OCI-LY3 (cell line): ENCODE measurements at regions not wholly inside any gene's neighbourhood (a gene's known extent, or its start where the extent isn't known, plus 50 kb on each side); places are given as distances from the start of the nearest gene placed in this dataset.
A peak's percentile ranks its signal among the peaks of the same experiment; 100 is the strongest.
"Not testable (repeated sequence)": the region's sequence is repeated elsewhere in the genome, so short reads cannot be mapped to it uniquely, and the experiment has no call there.

Source experiments
- H2AFZ ChIP-seq: fragments of 200-600, 300-600 bp; shearing (Covaris generic); 2 replicates; pipeline ENCODE4 v1.6.0; 2014; ENCODE audit warnings: antibody characterized with exemption, low read depth, low read length
- H3K27ac ChIP-seq: fragments of 200-600, 300-600 bp; sonication (generic); 2 replicates; pipeline ENCODE4 v1.5.1; 2014; ENCODE audit warnings: mild to moderate bottlenecking, low read length, moderate library complexity, mixed read lengths
- H3K27me3 ChIP-seq: fragments of 200-600, 300-600 bp; sonication (generic); 2 replicates; pipeline ENCODE4 v1.6.1; 2014; ENCODE audit warnings: low read depth, low read length, mixed read lengths
- H3K36me3 ChIP-seq: fragments of 200-600, 300-600 bp; sonication (generic); replicated peaks from 2 replicates; pipeline ENCODE3; 2014; ENCODE audit warnings: low read depth, low read length, mixed read lengths
- H3K4me1 ChIP-seq: fragments of 300-600, 200-600 bp; sonication (generic); 2 replicates; pipeline ENCODE4 v1.6.1; 2014; ENCODE audit warnings: low read length, mixed read lengths
- H3K4me2 ChIP-seq: fragments of 200-600, 300-600 bp; sonication (generic); 2 replicates; pipeline ENCODE4 v1.6.1; 2014; ENCODE audit warnings: low read length, mixed read lengths
- H3K4me3 ChIP-seq: fragments of 300-600, 200-600 bp; sonication (generic); 2 replicates; pipeline ENCODE4 v1.5.1; 2014; ENCODE audit warnings: antibody characterized with exemption, mild to moderate bottlenecking, low read length, moderate library complexity
- H3K79me2 ChIP-seq: fragments of 300-600, 200-600 bp; shearing (Covaris generic); 2 replicates; pipeline ENCODE4 v1.6.1; 2014; ENCODE audit warnings: mild to moderate bottlenecking, low read length, mixed read lengths
- H3K9ac ChIP-seq: fragments of 300-600, 200-600 bp; shearing (Covaris generic); 2 replicates; pipeline ENCODE4 v1.6.0; 2014; ENCODE audit warnings: mild to moderate bottlenecking, low read length, moderate library complexity
- H3K9me3 ChIP-seq: fragments of 200-600, 300-600 bp; shearing (Covaris generic); 2 replicates; pipeline ENCODE4 v1.6.1; 2014; ENCODE audit warnings: low read length, mixed read lengths; ENCODE audit not compliant: insufficient read depth
- H4K20me1 ChIP-seq: fragments of 200-600, 300-600 bp; sonication (generic); 2 replicates; pipeline ENCODE4 v1.6.1; 2016; ENCODE audit warnings: low read length, mixed read lengths; ENCODE audit not compliant: insufficient read depth
- CTCF ChIP-seq: fragments of 200-600, 300-600 bp; sonication (generic); IDR thresholded peaks from 2 replicates; pipeline ENCODE4 v1.5.1; 2014; ENCODE audit warnings: antibody characterized with exemption, low read length, low read depth
- EZH2phosphoT487 ChIP-seq: fragments of 200-600 bp; shearing (Covaris generic); IDR thresholded peaks from 2 replicates; pipeline ENCODE4 v1.6.1; 2018; ENCODE audit warnings: antibody characterized with exemption, mixed run types, low read depth

GRCh38 chr4:134622199-134622598 is 420.6 kb upstream of the PABPC4L start:
- Histone ChIP-seq H3K4me1 (peaks cover 36% of the 10 kb centered on the region), H3K36me3 (peaks cover 5% of the 10 kb centered on the region), H3K9ac (no peak overlapping the region), H3K4me3 (no peak overlapping the region), H3K9me3 (peaks cover 5% of the 10 kb centered on the region; the same call in 1 of the 2 replicates), H3K4me2 (peak overlapping the region; percentile 18), H3K27ac (peak overlapping the region; percentile 35; the same call in 1 of the 2 replicates), H3K79me2 (no peaks in the 10 kb centered on the region), H3K27me3 (no peaks in the 10 kb centered on the region), H2AFZ (peak overlapping the region; percentile 66; the same call in 1 of the 2 replicates), H4K20me1 (no peaks in the 10 kb centered on the region)
- TF ChIP-seq EZH2phosphoT487 (no peak), CTCF (no peak)

GRCh38 chr4:134621715-134622114 is 420.1 kb upstream of the PABPC4L start:
- H3K79me2 ChIP-seq, H3K36me3 ChIP-seq, H4K20me1 ChIP-seq, H3K9me3 ChIP-seq, H3K27me3 ChIP-seq, H3K9ac ChIP-seq, H3K4me3 ChIP-seq: not testable (repeated sequence)
- Histone ChIP-seq H3K4me2 (peak overlapping the region; percentile 18), H2AFZ (peak overlapping the region; percentile 66; the same call in 1 of the 2 replicates), H3K27ac (peak overlapping the region; percentile 35; the same call in 1 of the 2 replicates), H3K4me1 (peaks cover 36% of the 10 kb centered on the region)

GRCh38 chr4:134610956-134611355 is 409.4 kb upstream of the PABPC4L start:
- Histone ChIP-seq H3K4me1 (no peaks in the 10 kb centered on the region), H3K9ac (no peak overlapping the region), H3K27me3 (no peaks in the 10 kb centered on the region), H3K9me3 (no peaks in the 10 kb centered on the region), H3K36me3 (no peaks in the 10 kb centered on the region), H3K4me2 (no peak overlapping the region), H3K79me2 (no peaks in the 10 kb centered on the region), H3K4me3 (no peak overlapping the region), H3K27ac (no peak overlapping the region), H2AFZ (no peak overlapping the region; the same call in 1 of the 2 replicates), H4K20me1 (no peaks in the 10 kb centered on the region)
- TF ChIP-seq EZH2phosphoT487 (no peak), CTCF (no peak)

- H3K27ac ChIP-seq: no peak overlapping the region
- no peak overlapping the region for H3K4me2 ChIP-seq
- no peak for TF ChIP-seq CTCF
- no peak for TF ChIP-seq EZH2phosphoT487
- H3K36me3 ChIP-seq: no peaks in the 10 kb centered on the region
- H3K4me3 ChIP-seq: no peak overlapping the region
- no peak overlapping the region for H2AFZ ChIP-seq
- H4K20me1 ChIP-seq: no peaks in the 10 kb centered on the region
- H3K27me3 ChIP-seq: no peaks in the 10 kb centered on the region
- no peaks in the 10 kb centered on the region for H3K4me1 ChIP-seq
- H3K9ac ChIP-seq: no peak overlapping the region
- H3K9me3 ChIP-seq: no peaks in the 10 kb centered on the region
- H3K79me2 ChIP-seq: no peaks in the 10 kb centered on the region
Measured at GRCh38 chr4:134610172-134610571, 408.6 kb upstream of the PABPC4L start.

- no peak overlapping the region for H3K4me3 ChIP-seq
- no peaks in the 10 kb centered on the region for H4K20me1 ChIP-seq
- no peaks in the 10 kb centered on the region for H3K36me3 ChIP-seq
- no peak for TF ChIP-seq EZH2phosphoT487
- no peak for TF ChIP-seq CTCF
- H3K9me3 ChIP-seq: no peaks in the 10 kb centered on the region
- no peak overlapping the region for H2AFZ ChIP-seq
- no peak overlapping the region for H3K4me2 ChIP-seq
- no peaks in the 10 kb centered on the region for H3K4me1 ChIP-seq
- no peaks in the 10 kb centered on the region for H3K79me2 ChIP-seq
- no peak overlapping the region for H3K9ac ChIP-seq
- no peaks in the 10 kb centered on the region for H3K27me3 ChIP-seq
- no peak overlapping the region for H3K27ac ChIP-seq
Measured at GRCh38 chr4:134601706-134602105, 400.1 kb upstream of the PABPC4L start.
